GM18505 (cell line): ENCODE measurements at regions not wholly inside any gene's neighbourhood (a gene's known extent, or its start where the extent isn't known, plus 50 kb on each side); places are given as distances from the start of the nearest gene placed in this dataset.
"Not testable (repeated sequence)": the region's sequence is repeated elsewhere in the genome, so short reads cannot be mapped to it uniquely, and the experiment has no call there.

Experiments used
- ATAC-seq: cut with Tn5 transposase; IDR thresholded peaks from one replicate; pipeline ENCODE4 v1.9.1; 2021; ENCODE audit not compliant: unreplicated experiment
- POLR2A ChIP-seq: IDR thresholded peaks from 4 replicates; pipeline ENCODE4 v1.6.1; 2011; ENCODE audit warnings: borderline replicate concordance; ENCODE audit not compliant: insufficient read depth, insufficient read length; ENCODE audit errors: extremely low read depth

GRCh38 chrX:131671735-131672134, 127.9 kb downstream of the OR13H1 start:
- no peak for ATAC-seq
- no peak for TF ChIP-seq POLR2A

GRCh38 chrX:131675596-131676194, 131.8 kb downstream of the OR13H1 start:
- peak; percentile 64 for ATAC-seq
- TF ChIP-seq POLR2A = no peak

- TF ChIP-seq POLR2A = no peak
- ATAC-seq = peak; percentile 83
These were observed 134.1 kb downstream of the OR13H1 start for GRCh38 chrX:131677655-131678628.

- ATAC-seq = not testable (repeated sequence)
These were observed 138.9 kb downstream of the OR13H1 start for GRCh38 chrX:131682735-131683134.

GRCh38 chrX:131693359-131693758, 149.5 kb downstream of the OR13H1 start:
- no peak for ATAC-seq

GRCh38 chrX:131696989-131697388, 153.1 kb downstream of the OR13H1 start:
- ATAC-seq = not testable (repeated sequence)

More at GRCh38 chrX:131693359-131693758, 149.5 kb downstream of the OR13H1 start:
- TF ChIP-seq POLR2A = no peak

- no peak for ATAC-seq
- no peak for TF ChIP-seq POLR2A
These were observed 159.8 kb downstream of the OR13H1 start for GRCh38 chrX:131703646-131704045.

GRCh38 chrX:131704136-131704695, 160.3 kb downstream of the OR13H1 start:
- ATAC-seq = peak; percentile 55
- no peak for TF ChIP-seq POLR2A

GRCh38 chrX:131709553-131709952, 165.7 kb downstream of the OR13H1 start:
- ATAC-seq = no peak
- TF ChIP-seq POLR2A = no peak

- TF ChIP-seq POLR2A = no peak
- no peak for ATAC-seq
These were observed 167.6 kb downstream of the OR13H1 start for GRCh38 chrX:131711478-131711867.

- no peak for ATAC-seq
- TF ChIP-seq POLR2A = no peak
These were observed 179.8 kb downstream of the OR13H1 start for GRCh38 chrX:131723646-131724045.

GRCh38 chrX:131724292-131724691, 180.4 kb downstream of the OR13H1 start:
- ATAC-seq = no peak
- no peak for TF ChIP-seq POLR2A

- ATAC-seq = no peak
- TF ChIP-seq POLR2A = no peak
These were observed 181.3 kb downstream of the OR13H1 start for GRCh38 chrX:131725001-131725654.
